B cell (primary cell): ENCODE measurements at regions not wholly inside any gene's neighbourhood (a gene's known extent, or its start where the extent isn't known, plus 50 kb on each side); places are given as distances from the start of the nearest gene placed in this dataset.

Source experiments
- ATAC-seq: fragments of 200-7000 bp; cut with Tn5 transposase; one replicate; pipeline ENCODE4 v1.10.0; 2021; ENCODE audit warnings: low read depth, mild to moderate bottlenecking, moderate number of reproducible peaks, moderate library complexity
- CTCF ChIA-PET: fragments of 350-600 bp; sonication (Branson Sonifier 250); formaldehyde crosslinking; loops from one replicate; lab custom pipeline; 2021; ENCODE audit warnings: antibody characterized with exemption, inconsistent platforms; lab: Charles Lee
- POLR2A ChIA-PET: fragments of 350-600 bp; sonication (Branson Sonifier 250); formaldehyde crosslinking; loops from one replicate; lab custom pipeline; 2021; ENCODE audit warnings: antibody characterized with exemption; lab: Charles Lee
- DNase-seq: peaks from one replicate; pipeline ENCODE4 v3.0.0; 2013
- H2AFZ ChIP-seq: 2 replicates; pipeline ENCODE4 v1.6.1; 2012; ENCODE audit warnings: mild to moderate bottlenecking, low read depth, low read length; ENCODE audit not compliant: insufficient read depth, poor library complexity, severe bottlenecking
- H3K27ac ChIP-seq, 2 donors: 1 replicate in 1 of 2; 2 replicates in 1 of 2; pipeline ENCODE4 v1.5.1; 2012 to 2013; ENCODE audit warnings: low read length in 2 of 2, mild to moderate bottlenecking in 2 of 2, moderate library complexity in 1 of 2
- H3K27me3 ChIP-seq, 4 experiments: fragments of 200-600 bp in 1 of 4; sonication (generic) in 1 of 4; replicated peaks in 1 of 4; 1 replicate in 2 of 4; 2 replicates in 2 of 4; pipeline versions ENCODE4 v1.6.1 to v1.7.0; 2013 to 2016; ENCODE audit warnings: low read length in 3 of 4, mild to moderate bottlenecking in 2 of 4, mixed read lengths in 1 of 4, moderate library complexity in 1 of 4; ENCODE audit not compliant: insufficient read depth in 4 of 4, control insufficient read depth in 3 of 4; ENCODE audit errors: control extremely low read depth in 1 of 4
- H3K36me3 ChIP-seq, 2 experiments: replicated peaks in 1 of 2; 1 replicate in 1 of 2; 2 replicates in 1 of 2; pipeline versions ENCODE4 v1.6.1 to v1.7.1; 2013; ENCODE audit warnings: low read length in 1 of 2; ENCODE audit not compliant: insufficient read depth in 2 of 2, control insufficient read depth in 1 of 2; ENCODE audit errors: control extremely low read depth in 1 of 2, extremely low read depth in 1 of 2
- H3K4me1 ChIP-seq, 2 donors: fragments of 200-600 bp in 1 of 2; sonication (generic) in 1 of 2; 1 replicate in 1 of 2; 2 replicates in 1 of 2; pipeline versions ENCODE4 v1.5.1 to v1.6.1; 2013 to 2017; ENCODE audit warnings: low read length in 2 of 2; ENCODE audit not compliant: control insufficient read depth in 2 of 2, insufficient read depth in 2 of 2
- H3K4me2 ChIP-seq: replicated peaks from 2 replicates; pipeline ENCODE3; 2012; ENCODE audit warnings: mild to moderate bottlenecking, low read depth, low read length; ENCODE audit not compliant: poor library complexity, severe bottlenecking
- H3K4me3 ChIP-seq, 5 experiments: fragments of 200-600 bp in 1 of 5; sonication (generic) in 1 of 5; 1 replicate in 3 of 5; 2 replicates in 2 of 5; pipeline versions ENCODE4 v1.5.1 to v1.7.0; 2011 to 2016; ENCODE audit warnings: low read length in 4 of 5, mild to moderate bottlenecking in 4 of 5, low read depth in 2 of 5, control low read depth in 1 of 5, moderate library complexity in 1 of 5; ENCODE audit not compliant: insufficient read depth in 1 of 5; ENCODE audit errors: control extremely low read depth in 1 of 5, extremely low read depth in 1 of 5
- H3K79me2 ChIP-seq: fragments of 200-600 bp; sonication (generic); one replicate; pipeline ENCODE4 v1.6.0; 2016; ENCODE audit warnings: low read length; ENCODE audit not compliant: control insufficient read depth, insufficient read depth
- H3K9ac ChIP-seq: fragments of 200-600 bp; sonication (generic); 2 replicates; pipeline ENCODE4 v1.6.1; 2017; ENCODE audit warnings: mild to moderate bottlenecking, low read length, moderate library complexity
- H3K9me3 ChIP-seq, 3 donors: one replicate each; pipeline versions ENCODE4 v1.6.1 to v1.7.1; 2013; ENCODE audit warnings: low read length in 2 of 3; ENCODE audit not compliant: control insufficient read depth in 2 of 3, insufficient read depth in 1 of 3; ENCODE audit errors: control extremely low read depth in 1 of 3
- H4K20me1 ChIP-seq: 2 replicates; pipeline ENCODE4 v1.6.0; 2012; ENCODE audit warnings: mild to moderate bottlenecking, low read length; ENCODE audit not compliant: insufficient read depth, control insufficient read depth, poor library complexity, severe bottlenecking
- H3K27ac Mint-ChIP-seq: one replicate; pipeline ENCODE4 v1.8.0; 2021; ENCODE audit warnings: mixed read lengths
- H3K27me3 Mint-ChIP-seq: one replicate; pipeline ENCODE4 v1.8.0; 2021; ENCODE audit warnings: mixed read lengths
- H3K4me1 Mint-ChIP-seq: one replicate; pipeline ENCODE4 v1.8.0; 2021; ENCODE audit warnings: mixed read lengths
- H3K4me3 Mint-ChIP-seq: one replicate; pipeline ENCODE4 v1.8.0; 2021; ENCODE audit warnings: mixed read lengths
- H3K9me3 Mint-ChIP-seq: one replicate; pipeline ENCODE4 v1.8.0; 2022; ENCODE audit warnings: mixed read lengths; ENCODE audit not compliant: insufficient read depth
- EZH2 ChIP-seq: IDR thresholded peaks from 2 replicates; pipeline ENCODE4 v1.6.1; 2012; ENCODE audit warnings: borderline replicate concordance, low read depth, mild to moderate bottlenecking, moderate library complexity, low read length; ENCODE audit not compliant: insufficient read depth, poor library complexity, severe bottlenecking
- WGBS: methylation state at CpG from one replicate; pipeline ENCODE4 v1.1.5; 2013; ENCODE audit warnings: missing lambda C conversion rate; ENCODE audit not compliant: insufficient coverage; 5-methylcytosine and 5-hydroxymethylcytosine counted together
- intact Hi-C: fragments of 100-400 bp; cut with micrococcal nuclease; formaldehyde crosslinking; loops from one replicate; pipeline ENCODE4 v1.10.0; 2022
- TF ChIP-seq, protein P1 (sequence below): fragments of 200-600 bp; IDR thresholded peaks from one replicate; pipeline ENCODE4 v1.8.0; 2022; ENCODE audit warnings: antibody characterized with exemption, mild to moderate bottlenecking

- TF ChIP-seq EZH2: no peak
- TF ChIP-seq, protein P1, sequence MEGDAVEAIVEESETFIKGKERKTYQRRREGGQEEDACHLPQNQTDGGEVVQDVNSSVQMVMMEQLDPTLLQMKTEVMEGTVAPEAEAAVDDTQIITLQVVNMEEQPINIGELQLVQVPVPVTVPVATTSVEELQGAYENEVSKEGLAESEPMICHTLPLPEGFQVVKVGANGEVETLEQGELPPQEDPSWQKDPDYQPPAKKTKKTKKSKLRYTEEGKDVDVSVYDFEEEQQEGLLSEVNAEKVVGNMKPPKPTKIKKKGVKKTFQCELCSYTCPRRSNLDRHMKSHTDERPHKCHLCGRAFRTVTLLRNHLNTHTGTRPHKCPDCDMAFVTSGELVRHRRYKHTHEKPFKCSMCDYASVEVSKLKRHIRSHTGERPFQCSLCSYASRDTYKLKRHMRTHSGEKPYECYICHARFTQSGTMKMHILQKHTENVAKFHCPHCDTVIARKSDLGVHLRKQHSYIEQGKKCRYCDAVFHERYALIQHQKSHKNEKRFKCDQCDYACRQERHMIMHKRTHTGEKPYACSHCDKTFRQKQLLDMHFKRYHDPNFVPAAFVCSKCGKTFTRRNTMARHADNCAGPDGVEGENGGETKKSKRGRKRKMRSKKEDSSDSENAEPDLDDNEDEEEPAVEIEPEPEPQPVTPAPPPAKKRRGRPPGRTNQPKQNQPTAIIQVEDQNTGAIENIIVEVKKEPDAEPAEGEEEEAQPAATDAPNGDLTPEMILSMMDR: no peak
- no peak for ATAC-seq
- H3K27me3 Mint-ChIP-seq: no peaks in the 10 kb centered on the region
- Histone ChIP-seq H3K36me3 (no peaks in the 10 kb centered on the region), H3K27me3 (no peaks in the 10 kb centered on the region), H3K9ac (no peak overlapping the region), H2AFZ (no peak overlapping the region), H3K79me2 (no peaks in the 10 kb centered on the region), H3K4me1 (no peaks in the 10 kb centered on the region), H3K27ac (no peak overlapping the region), H3K4me2 (no peak overlapping the region), H3K4me3 (no peak overlapping the region), H3K9me3 (peaks cover 0 to 1% (median 0%) of the 10 kb centered on the region in 3 donors), H4K20me1 (no peaks in the 10 kb centered on the region)
- no peak for DNase-seq
- no peak overlapping the region for H3K27ac Mint-ChIP-seq
- H3K4me1 Mint-ChIP-seq: no peaks in the 10 kb centered on the region
- H3K4me3 Mint-ChIP-seq: no peak overlapping the region
- WGBS: 100% methylated on average over 3 of the region's 3 CpGs
- no peaks in the 10 kb centered on the region for H3K9me3 Mint-ChIP-seq
- ChIA-PET CTCF (no interaction called here), POLR2A (no interaction called here)
- intact Hi-C loops: no loop called here
Measured at GRCh38 chr1:222015686-222016085, 273.8 kb upstream of the DUSP10 start.

GRCh38 chr1:222014001-222014400, 272.1 kb upstream of the DUSP10 start:
- H3K27ac Mint-ChIP-seq: no peak overlapping the region
- no peaks in the 10 kb centered on the region for H3K9me3 ChIP-seq
- ChIA-PET POLR2A (no interaction called here), CTCF (no interaction called here)
- H3K4me2 ChIP-seq: no peak overlapping the region
- no peaks in the 10 kb centered on the region for H3K79me2 ChIP-seq
- H3K9ac ChIP-seq: no peak overlapping the region
- no peaks in the 10 kb centered on the region for H3K36me3 ChIP-seq
- H3K4me1 ChIP-seq: peaks cover 0 to 1% of the 10 kb centered on the region in 2 donors
- ATAC-seq (no peak), DNase-seq (no peak)
- no peaks in the 10 kb centered on the region for H3K9me3 Mint-ChIP-seq
- H4K20me1 ChIP-seq: no peaks in the 10 kb centered on the region
- intact Hi-C loops: no loop called here
- no peak overlapping the region for H3K4me3 Mint-ChIP-seq
- no peak overlapping the region for H2AFZ ChIP-seq
- WGBS: 96% methylated on average over 3 of the region's 4 CpGs
- TF ChIP-seq, protein P1: no peak
- no peak for TF ChIP-seq EZH2
- H3K27ac ChIP-seq: no peak overlapping the region
- H3K4me1 Mint-ChIP-seq: no peaks in the 10 kb centered on the region
- no peaks in the 10 kb centered on the region for H3K27me3 Mint-ChIP-seq
- no peak overlapping the region for H3K4me3 ChIP-seq
- H3K27me3 ChIP-seq: no peaks in the 10 kb centered on the region
